T-cell (primary cell): ENCODE measurements at regions not wholly inside any gene's neighbourhood (a gene's known extent, or its start where the extent isn't known, plus 50 kb on each side); places are given as distances from the start of the nearest gene placed in this dataset.

Source experiments
- ATAC-seq, 4 experiments: fragments of 200-7000 bp in 3 of 4; fragments of 150-1000 bp in 1 of 4; cut with Tn5 transposase; replicated peaks in 1 of 4; 1 replicate in 3 of 4; 2 replicates in 1 of 4; pipeline ENCODE4 v1.10.0; 2021; ENCODE audit warnings: moderate library complexity in 3 of 4, mild to moderate bottlenecking in 2 of 4, moderate number of reproducible peaks in 1 of 4
- CTCF ChIA-PET, 2 donors: fragments of 300-600 bp; sonication (Branson Sonifier 250); formaldehyde crosslinking; loops; one replicate each; lab custom pipeline; 2022; ENCODE audit warnings: antibody characterized with exemption in 2 of 2; lab: Charles Lee
- POLR2A ChIA-PET, 2 donors: fragments of 300-600 bp; sonication (Branson Sonifier 250); formaldehyde crosslinking; loops; one replicate each; lab custom pipeline; 2022; ENCODE audit warnings: antibody characterized with exemption in 2 of 2; lab: Charles Lee
- DNase-seq, 35 experiments: peaks; one replicate each; pipeline versions ENCODE4 v3.0.0 to v3.0.0-alpha.2; 2013 to 2023
- H3K27ac ChIP-seq: one replicate; pipeline ENCODE4 v1.5.1; 2013; ENCODE audit warnings: low read length
- H3K27me3 ChIP-seq, 2 experiments: replicated peaks in 1 of 2; 1 replicate in 1 of 2; 2 replicates in 1 of 2; pipeline versions ENCODE4 v1.6.1 to v1.7.0; 2013; ENCODE audit warnings: low read length in 1 of 2, mixed read lengths in 1 of 2; ENCODE audit not compliant: control insufficient read depth in 2 of 2, insufficient read depth in 2 of 2; ENCODE audit errors: extremely low read depth in 1 of 2
- H3K36me3 ChIP-seq, 2 donors: 1 replicate in 1 of 2; 2 replicates in 1 of 2; pipeline versions ENCODE4 v1.6.1 to v1.7.0; 2013; ENCODE audit warnings: low read length in 1 of 2; ENCODE audit not compliant: control insufficient read depth in 2 of 2, insufficient read depth in 1 of 2; ENCODE audit errors: extremely low read depth in 1 of 2
- H3K4me1 ChIP-seq, 2 experiments: 1 replicate in 1 of 2; 2 replicates in 1 of 2; pipeline versions ENCODE4 v1.6.1 to v1.7.0; 2013; ENCODE audit warnings: low read length in 2 of 2, mixed read lengths in 1 of 2; ENCODE audit not compliant: insufficient read depth in 2 of 2, control insufficient read depth in 1 of 2; ENCODE audit errors: extremely low read depth in 1 of 2
- H3K4me3 ChIP-seq, 2 donors: 1 replicate in 1 of 2; 2 replicates in 1 of 2; pipeline versions ENCODE4 v1.5.1 to v1.7.0; 2013; ENCODE audit warnings: mild to moderate bottlenecking in 2 of 2, low read length in 1 of 2, moderate library complexity in 1 of 2; ENCODE audit not compliant: control insufficient read depth in 1 of 2; ENCODE audit errors: extremely low read depth in 1 of 2
- H3K9me3 ChIP-seq: 2 replicates; pipeline ENCODE4 v1.7.0; 2013
- H3K27ac Mint-ChIP-seq, 2 donors: one replicate each; pipeline ENCODE4 v1.8.0; 2020 to 2021; ENCODE audit warnings: mild to moderate bottlenecking in 2 of 2, mixed read lengths in 2 of 2
- H3K27me3 Mint-ChIP-seq, 2 donors: one replicate each; pipeline ENCODE4 v1.8.0; 2021 to 2022; ENCODE audit warnings: mixed read lengths in 2 of 2
- H3K36me3 Mint-ChIP-seq: one replicate; pipeline ENCODE4 v1.8.0; 2021; ENCODE audit warnings: mixed read lengths
- H3K4me1 Mint-ChIP-seq, 3 donors: one replicate each; pipeline ENCODE4 v1.8.0; 2020 to 2022; ENCODE audit warnings: mixed read lengths in 3 of 3, mild to moderate bottlenecking in 1 of 3
- H3K4me3 Mint-ChIP-seq, 3 donors: one replicate each; pipeline ENCODE4 v1.8.0; 2020 to 2022; ENCODE audit warnings: mild to moderate bottlenecking in 3 of 3, mixed read lengths in 3 of 3, moderate library complexity in 3 of 3
- H3K9me3 Mint-ChIP-seq, 3 donors: one replicate each; pipeline ENCODE4 v1.8.0; 2020 to 2022; ENCODE audit warnings: mixed read lengths in 3 of 3
- WGBS: methylation state at CpG from one replicate; pipeline ENCODE4 v1.1.5; 2013; ENCODE audit warnings: missing lambda C conversion rate; ENCODE audit not compliant: insufficient coverage; 5-methylcytosine and 5-hydroxymethylcytosine counted together

- no peak overlapping the region for H3K4me3 Mint-ChIP-seq
- H3K36me3 Mint-ChIP-seq, result no peaks in the 10 kb centered on the region
- Histone ChIP-seq H3K36me3 (no peaks in the 10 kb centered on the region), H3K27me3 (no peaks in the 10 kb centered on the region), H3K4me1 (no peaks in the 10 kb centered on the region), H3K4me3 (no peak overlapping the region), H3K27ac (no peak overlapping the region), H3K9me3 (no peaks in the 10 kb centered on the region)
- H3K27ac Mint-ChIP-seq, result no peak overlapping the region
- WGBS, result 80% methylated on average over 2 of the region's 3 CpGs
- H3K4me1 Mint-ChIP-seq, result no peaks in the 10 kb centered on the region
- ATAC-seq (no peak), DNase-seq (no peak)
- POLR2A ChIA-PET, result no interaction called here
- H3K27me3 Mint-ChIP-seq, result no peaks in the 10 kb centered on the region
- peaks cover 3 to 15% (median 5%) of the 10 kb centered on the region in 3 donors for H3K9me3 Mint-ChIP-seq
- CTCF ChIA-PET, result no interaction called here
Measured at GRCh38 chr2:220051716-220052115, 424.3 kb downstream of the SLC4A3 start.

- Histone ChIP-seq H3K36me3 (no peaks in the 10 kb centered on the region), H3K9me3 (no peaks in the 10 kb centered on the region), H3K4me3 (no peak overlapping the region), H3K27ac (no peak overlapping the region), H3K4me1 (no peaks in the 10 kb centered on the region), H3K27me3 (no peaks in the 10 kb centered on the region)
- DNase-seq (no peak), ATAC-seq (no peak)
- H3K27me3 Mint-ChIP-seq, result no peaks in the 10 kb centered on the region
- no peaks in the 10 kb centered on the region for H3K36me3 Mint-ChIP-seq
- H3K4me1 Mint-ChIP-seq, result no peaks in the 10 kb centered on the region
- POLR2A ChIA-PET, result no interaction called here
- no peak overlapping the region for H3K27ac Mint-ChIP-seq
- CTCF ChIA-PET, result no interaction called here
- peaks cover 3 to 15% (median 5%) of the 10 kb centered on the region in 3 donors for H3K9me3 Mint-ChIP-seq
- H3K4me3 Mint-ChIP-seq, result no peak overlapping the region
Measured at GRCh38 chr2:220053919-220054318, 426.5 kb downstream of the SLC4A3 start.

- peaks cover 0 to 2% of the 10 kb centered on the region in 2 donors for H3K27me3 Mint-ChIP-seq
- CTCF ChIA-PET, result no interaction called here
- POLR2A ChIA-PET, result no interaction called here
- Histone ChIP-seq H3K9me3 (no peaks in the 10 kb centered on the region), H3K27me3 (peaks cover 0 to 3% of the 10 kb centered on the region in 2 experiments), H3K4me1 (no peaks in the 10 kb centered on the region), H3K27ac (no peak overlapping the region), H3K36me3 (no peaks in the 10 kb centered on the region), H3K4me3 (no peak overlapping the region)
- H3K36me3 Mint-ChIP-seq, result no peaks in the 10 kb centered on the region
- no CpG with 5 or more reads among the region's 3 CpGs for WGBS
- no peaks in the 10 kb centered on the region for H3K4me1 Mint-ChIP-seq
- ATAC-seq, result no peak
- H3K27ac Mint-ChIP-seq, result no peak overlapping the region
- no peak for DNase-seq
- no peak overlapping the region for H3K4me3 Mint-ChIP-seq
- H3K9me3 Mint-ChIP-seq, result peaks cover 3 to 15% (median 5%) of the 10 kb centered on the region in 3 donors
Measured at GRCh38 chr2:220057391-220057790, 430.0 kb downstream of the SLC4A3 start.

GRCh38 chr2:220057916-220058315 lies 430.5 kb downstream of the SLC4A3 start:
- H3K4me3 Mint-ChIP-seq, result no peak overlapping the region
- H3K27me3 ChIP-seq, result peaks cover 0 to 3% of the 10 kb centered on the region in 2 experiments
- ChIA-PET POLR2A (interaction anchor here in 1 of 2 donors (0.7 kb wide), 1 partner anchor 46 kb away, joined by 3 read pairs; no protein-coding TSS in a partner anchor), CTCF (no interaction called here)
- H3K36me3 ChIP-seq, result no peaks in the 10 kb centered on the region
- WGBS, result 71% methylated on average over 9 of the region's 9 CpGs
- ATAC-seq (no peak), DNase-seq (no peak)
- H3K27ac Mint-ChIP-seq, result no peak overlapping the region
- H3K4me1 ChIP-seq, result no peaks in the 10 kb centered on the region
- H3K4me3 ChIP-seq, result no peak overlapping the region
- no peaks in the 10 kb centered on the region for H3K36me3 Mint-ChIP-seq
- H3K9me3 Mint-ChIP-seq, result peaks cover 3 to 11% (median 5%) of the 10 kb centered on the region in 3 donors
- no peaks in the 10 kb centered on the region for H3K4me1 Mint-ChIP-seq
- no peaks in the 10 kb centered on the region for H3K9me3 ChIP-seq
- H3K27me3 Mint-ChIP-seq, result peaks cover 0 to 2% of the 10 kb centered on the region in 2 donors
- H3K27ac ChIP-seq, result no peak overlapping the region

- ChIA-PET POLR2A (no interaction called here), CTCF (no interaction called here)
- ATAC-seq (no peak), DNase-seq (no peak)
- Mint-ChIP-seq H3K36me3 (no peaks in the 10 kb centered on the region), H3K27ac (no peak overlapping the region), H3K4me1 (no peaks in the 10 kb centered on the region), H3K4me3 (no peak overlapping the region), H3K27me3 (peaks cover 0 to 4% of the 10 kb centered on the region in 2 donors), H3K9me3 (peaks cover 0 to 5% (median 0%) of the 10 kb centered on the region in 3 donors)
- Histone ChIP-seq H3K9me3 (no peaks in the 10 kb centered on the region), H3K4me1 (no peaks in the 10 kb centered on the region), H3K27me3 (peaks cover 0 to 3% of the 10 kb centered on the region in 2 experiments), H3K36me3 (no peaks in the 10 kb centered on the region), H3K4me3 (no peak overlapping the region), H3K27ac (no peak overlapping the region)
- 93% methylated on average over 2 of the region's 13 CpGs for WGBS
Measured at GRCh38 chr2:220064111-220065030, 436.9 kb downstream of the SLC4A3 start.

- H3K27ac Mint-ChIP-seq, result no peak overlapping the region
- POLR2A ChIA-PET, result no interaction called here
- H3K36me3 Mint-ChIP-seq, result no peaks in the 10 kb centered on the region
- Histone ChIP-seq H3K4me3 (no peak overlapping the region), H3K9me3 (no peaks in the 10 kb centered on the region), H3K27ac (no peak overlapping the region), H3K27me3 (no peaks in the 10 kb centered on the region), H3K4me1 (no peaks in the 10 kb centered on the region), H3K36me3 (no peaks in the 10 kb centered on the region)
- peaks cover 2 to 5% (median 3%) of the 10 kb centered on the region in 3 donors for H3K9me3 Mint-ChIP-seq
- ATAC-seq, result no peak
- H3K4me3 Mint-ChIP-seq, result no peak overlapping the region
- no peaks in the 10 kb centered on the region for H3K4me1 Mint-ChIP-seq
- peaks cover 0 to 2% of the 10 kb centered on the region in 2 donors for H3K27me3 Mint-ChIP-seq
- no CpG with 5 or more reads among the region's 2 CpGs for WGBS
- CTCF ChIA-PET, result interaction anchor here in 1 of 2 donors (0.8 kb wide), 1 partner anchor 245 kb away, joined by 3 read pairs; no protein-coding TSS in a partner anchor
- DNase-seq, result no peak
Measured at GRCh38 chr2:220065581-220065980, 438.2 kb downstream of the SLC4A3 start.
